ENCODE measurements at regions not wholly inside any gene's neighbourhood (a gene's known extent, or its start where the extent isn't known, plus 50 kb on each side); places are given as distances from the start of the nearest gene placed in this dataset.

GRCh38 chr2:39546937-39547336 is 109.9 kb upstream of the MAP4K3 start:
- peaks cover 0 to 4% of the 10 kb centered on the region in 2 donors for H3K9me3 ChIP-seq
- TF ChIP-seq CTCF (IDR thresholded peaks at IDR 0.05), result no peak
- no peak for TF ChIP-seq POLR2AphosphoS5 (IDR thresholded peaks at IDR 0.05)
- no peak for TF ChIP-seq POLR2A (IDR thresholded peaks at IDR 0.05)
- H3K4me3 ChIP-seq, result no peak overlapping the region
- no peaks in the 10 kb centered on the region for H3K36me3 ChIP-seq
- H3K4me1 ChIP-seq, result no peaks in the 10 kb centered on the region
- DNase-seq (ENCODE audit: low spot score in 2 of 2), result no peak
- H3K27ac ChIP-seq, result no peak overlapping the region
- no peaks in the 10 kb centered on the region for H3K27me3 ChIP-seq
- intact Hi-C loops (cut with DNase I; ENCODE audit: low total_unique reads), result no loop called here

GRCh38 chr2:39547811-39548719 is 111.0 kb upstream of the MAP4K3 start:
- Histone ChIP-seq H3K27me3 (no peaks in the 10 kb centered on the region), H3K9me3 (peaks cover 0 to 4% of the 10 kb centered on the region in 2 donors), H3K36me3 (no peaks in the 10 kb centered on the region), H3K4me1 (no peaks in the 10 kb centered on the region), H3K4me3 (no peak overlapping the region), H3K27ac (no peak overlapping the region)
- no peak for DNase-seq (ENCODE audit: low spot score in 2 of 2)
- TF ChIP-seq CTCF (IDR thresholded peaks at IDR 0.05) (no peak), POLR2AphosphoS5 (IDR thresholded peaks at IDR 0.05) (no peak), POLR2A (IDR thresholded peaks at IDR 0.05) (no peak)
- intact Hi-C loops (cut with DNase I; ENCODE audit: low total_unique reads), result no loop called here

- Histone ChIP-seq H3K4me3 (no peak overlapping the region), H3K27me3 (no peaks in the 10 kb centered on the region), H3K27ac (no peak overlapping the region), H3K4me1 (no peaks in the 10 kb centered on the region), H3K36me3 (no peaks in the 10 kb centered on the region), H3K9me3 (peaks cover 0 to 4% of the 10 kb centered on the region in 2 donors)
- DNase-seq (ENCODE audit: low spot score in 2 of 2), result no peak
- TF ChIP-seq POLR2AphosphoS5 (IDR thresholded peaks at IDR 0.05) (no peak), CTCF (IDR thresholded peaks at IDR 0.05) (no peak), POLR2A (IDR thresholded peaks at IDR 0.05) (no peak)
- intact Hi-C loops (cut with DNase I; ENCODE audit: low total_unique reads), result no loop called here
These were observed 111.9 kb upstream of the MAP4K3 start for GRCh38 chr2:39549000-39549399.

GRCh38 chr2:39549718-39550464 is 112.8 kb upstream of the MAP4K3 start:
- no peaks in the 10 kb centered on the region for H3K36me3 ChIP-seq
- intact Hi-C loops (cut with DNase I; ENCODE audit: low total_unique reads), result no loop called here
- DNase-seq (ENCODE audit: low spot score in 2 of 2), result no peak
- peaks cover 0 to 4% of the 10 kb centered on the region in 2 donors for H3K9me3 ChIP-seq
- H3K4me3 ChIP-seq, result no peak overlapping the region
- TF ChIP-seq POLR2A (IDR thresholded peaks at IDR 0.05) (no peak), CTCF (IDR thresholded peaks at IDR 0.05) (no peak), POLR2AphosphoS5 (IDR thresholded peaks at IDR 0.05) (no peak)
- H3K4me1 ChIP-seq, result no peaks in the 10 kb centered on the region
- no peaks in the 10 kb centered on the region for H3K27me3 ChIP-seq
- no peak overlapping the region for H3K27ac ChIP-seq
